WTC11 (cell line): ENCODE measurements at regions not wholly inside any gene's neighbourhood (a gene's known extent, or its start where the extent isn't known, plus 50 kb on each side); places are given as distances from the start of the nearest gene placed in this dataset.
A peak's percentile ranks its signal among the peaks of the same experiment; 100 is the strongest.
"Not testable (repeated sequence)": the region's sequence is repeated elsewhere in the genome, so short reads cannot be mapped to it uniquely, and the experiment has no call there.

Experiments used
- ATAC-seq: fragments of 200-7000 bp; cut with Tn5 transposase; 2 replicates; pipeline ENCODE4 v1.10.0; 2021; ENCODE audit warnings: mild to moderate bottlenecking, moderate library complexity
- CTCF ChIA-PET: fragments of 300-600 bp; sonication (Branson Sonifier 250); formaldehyde crosslinking; loops from one replicate; lab custom pipeline; 2021; ENCODE audit warnings: antibody characterized with exemption; lab: Charles Lee
- POLR2A ChIA-PET: fragments of 350-600 bp; sonication (Branson Sonifier 250); formaldehyde crosslinking; loops from one replicate; lab custom pipeline; 2021; ENCODE audit warnings: antibody characterized with exemption; lab: Charles Lee
- DNase-seq: peaks from one replicate; pipeline ENCODE4 v3.0.0; 2021; ENCODE audit warnings: low spot score
- H3K27ac Mint-ChIP-seq: 2 replicates; pipeline ENCODE4 v1.8.0; 2021; ENCODE audit warnings: mixed read lengths
- H3K27me3 Mint-ChIP-seq: 2 replicates; pipeline ENCODE4 v1.8.0; 2021; ENCODE audit warnings: low read depth, mild to moderate bottlenecking, moderate library complexity, mixed read lengths
- H3K36me3 Mint-ChIP-seq: 2 replicates; pipeline ENCODE4 v1.8.0; 2021; ENCODE audit warnings: mixed read lengths
- H3K4me1 Mint-ChIP-seq: 2 replicates; pipeline ENCODE4 v1.8.0; 2022; ENCODE audit warnings: mixed read lengths
- H3K4me3 Mint-ChIP-seq: 2 replicates; pipeline ENCODE4 v1.8.0; 2021; ENCODE audit warnings: mild to moderate bottlenecking, moderate library complexity, mixed read lengths
- H3K9me3 Mint-ChIP-seq: 2 replicates; pipeline ENCODE4 v1.8.0; 2021; ENCODE audit warnings: mixed read lengths
- CREB1 ChIP-seq: sonication (generic); formaldehyde crosslinking; IDR thresholded peaks from 2 replicates; pipeline ENCODE4 v1.8.0; 2023; ENCODE audit warnings: mild to moderate bottlenecking, missing genetic modification reagents
- IRF2 ChIP-seq: sonication (generic); formaldehyde crosslinking; IDR thresholded peaks from 2 replicates; pipeline ENCODE4 v1.8.0; 2022; ENCODE audit warnings: low read depth, missing genetic modification reagents, borderline replicate concordance
- KAT7 ChIP-seq: sonication (generic); formaldehyde crosslinking; IDR thresholded peaks from 2 replicates; pipeline ENCODE4 v1.8.1; 2023; ENCODE audit warnings: missing genetic modification reagents, mild to moderate bottlenecking, borderline replicate concordance
- NFATC4 ChIP-seq: fragments of 250-450 bp; sonication (Bioruptor Pico); IDR thresholded peaks from 2 replicates; pipeline ENCODE4 v1.9.0; 2021; ENCODE audit warnings: mild to moderate bottlenecking
- RORB ChIP-seq: fragments of 250-450 bp; sonication (Bioruptor Pico); IDR thresholded peaks from 2 replicates; pipeline ENCODE4 v1.9.0; 2021; ENCODE audit warnings: mild to moderate bottlenecking
- SOX15 ChIP-seq: fragments of 250-450 bp; sonication (Bioruptor Pico); IDR thresholded peaks from 2 replicates; pipeline ENCODE4 v1.9.0; 2021; ENCODE audit warnings: mild to moderate bottlenecking
- TCF7 ChIP-seq: sonication (generic); formaldehyde crosslinking; IDR thresholded peaks from 2 replicates; pipeline ENCODE4 v1.8.0; 2022; ENCODE audit warnings: mild to moderate bottlenecking, low read depth, missing genetic modification reagents, moderate library complexity
- ZNF138 ChIP-seq: sonication (generic); formaldehyde crosslinking; conservative IDR thresholded peaks from 2 replicates; pipeline ENCODE4 v1.8.1; 2022; ENCODE audit warnings: mild to moderate bottlenecking, moderate library complexity, missing genetic modification reagents
- ZNF317 ChIP-seq: sonication (generic); formaldehyde crosslinking; IDR thresholded peaks from 2 replicates; pipeline ENCODE4 v1.8.1; 2023; ENCODE audit warnings: low read depth, mild to moderate bottlenecking, moderate library complexity, missing genetic modification reagents, borderline replicate concordance
- TF ChIP-seq, protein P1 (sequence below): fragments of 250-450 bp; sonication (Bioruptor Pico); IDR thresholded peaks from 2 replicates; pipeline ENCODE4 v1.8.0; 2021; ENCODE audit warnings: mild to moderate bottlenecking
- TF ChIP-seq, protein P2 (sequence below): fragments of 250-450 bp; sonication (Bioruptor Pico); IDR thresholded peaks from 2 replicates; pipeline ENCODE4 v1.9.0; 2021; ENCODE audit warnings: mild to moderate bottlenecking, borderline replicate concordance
- TF ChIP-seq, protein P3 (sequence below): sonication (generic); formaldehyde crosslinking; IDR thresholded peaks from 2 replicates; pipeline ENCODE4 v1.8.1; 2023; ENCODE audit warnings: mild to moderate bottlenecking, missing genetic modification reagents, moderate library complexity
- TF ChIP-seq, protein P4 (sequence below): sonication (generic); formaldehyde crosslinking; conservative IDR thresholded peaks from 2 replicates; pipeline ENCODE4 v1.8.1; 2022; ENCODE audit warnings: mild to moderate bottlenecking, missing genetic modification reagents
- TF ChIP-seq, protein P5 (sequence below): sonication (generic); formaldehyde crosslinking; conservative IDR thresholded peaks from 2 replicates; pipeline ENCODE4 v1.8.1; 2023; ENCODE audit warnings: mild to moderate bottlenecking, low read depth, missing genetic modification reagents, moderate library complexity
- TF ChIP-seq, protein P6 (sequence below): sonication (generic); formaldehyde crosslinking; IDR thresholded peaks from 2 replicates; pipeline ENCODE4 v1.8.0; 2023; ENCODE audit warnings: mild to moderate bottlenecking, missing genetic modification reagents
- TF ChIP-seq, protein P7 (sequence below): sonication (generic); formaldehyde crosslinking; IDR thresholded peaks from 2 replicates; pipeline ENCODE4 v1.8.1; 2022; ENCODE audit warnings: mild to moderate bottlenecking, moderate library complexity, missing genetic modification reagents

DNA sequence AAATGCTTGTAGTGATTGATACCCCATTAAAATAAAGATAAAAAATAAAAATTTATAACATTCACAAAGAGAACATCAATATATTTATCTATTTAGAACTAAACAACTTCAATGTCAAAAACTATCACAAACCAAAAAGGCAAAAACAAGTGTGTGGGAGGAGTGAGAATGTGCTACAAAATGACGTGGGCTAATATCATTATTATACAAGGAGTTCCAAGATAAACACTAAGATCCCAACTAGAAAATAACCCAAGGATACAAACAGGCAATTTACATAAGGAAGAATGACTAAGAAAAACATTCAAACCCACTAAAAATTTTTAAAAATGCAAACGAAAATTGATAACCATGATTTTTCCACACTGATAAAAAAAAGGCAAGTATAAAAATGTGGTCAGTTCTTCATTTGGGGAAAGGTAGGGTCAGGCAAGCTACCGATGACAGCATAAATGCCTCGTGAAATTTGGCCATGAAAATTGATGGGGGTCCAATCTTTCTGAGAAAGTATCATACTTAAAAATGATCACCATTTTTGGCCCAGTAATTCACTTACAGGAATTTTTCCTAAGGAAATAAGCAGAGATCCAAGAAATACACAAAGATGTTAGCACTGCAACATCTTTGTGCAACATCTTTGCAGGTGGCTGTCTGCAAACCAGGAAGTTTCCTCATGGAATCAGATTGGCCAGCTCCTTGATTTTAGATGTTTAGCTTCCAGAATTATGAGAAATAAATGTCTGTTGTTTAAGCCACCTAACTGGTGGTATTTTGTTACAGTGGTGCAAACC lies 140.2 kb downstream of the TMEM200A start:
- no peaks in the 10 kb centered on the region; the same call in 1 of the 2 replicates for H3K27me3 Mint-ChIP-seq
- peaks cover 3% of the 10 kb centered on the region; the same call in 1 of the 2 replicates for H3K9me3 Mint-ChIP-seq
- DNase-seq (no peak), ATAC-seq (no peak)
- H3K36me3 Mint-ChIP-seq: no peaks in the 10 kb centered on the region
- peaks cover under 1% of the 10 kb centered on the region for H3K4me1 Mint-ChIP-seq
- no peak overlapping the region for H3K27ac Mint-ChIP-seq
- ChIA-PET POLR2A (no interaction called here), CTCF (no interaction called here)
- no peak overlapping the region for H3K4me3 Mint-ChIP-seq
- TF ChIP-seq, protein P1, sequence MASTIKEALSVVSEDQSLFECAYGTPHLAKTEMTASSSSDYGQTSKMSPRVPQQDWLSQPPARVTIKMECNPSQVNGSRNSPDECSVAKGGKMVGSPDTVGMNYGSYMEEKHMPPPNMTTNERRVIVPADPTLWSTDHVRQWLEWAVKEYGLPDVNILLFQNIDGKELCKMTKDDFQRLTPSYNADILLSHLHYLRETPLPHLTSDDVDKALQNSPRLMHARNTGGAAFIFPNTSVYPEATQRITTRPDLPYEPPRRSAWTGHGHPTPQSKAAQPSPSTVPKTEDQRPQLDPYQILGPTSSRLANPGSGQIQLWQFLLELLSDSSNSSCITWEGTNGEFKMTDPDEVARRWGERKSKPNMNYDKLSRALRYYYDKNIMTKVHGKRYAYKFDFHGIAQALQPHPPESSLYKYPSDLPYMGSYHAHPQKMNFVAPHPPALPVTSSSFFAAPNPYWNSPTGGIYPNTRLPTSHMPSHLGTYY (CRISPR knock-in tag): no peak
- TF ChIP-seq, protein P2, sequence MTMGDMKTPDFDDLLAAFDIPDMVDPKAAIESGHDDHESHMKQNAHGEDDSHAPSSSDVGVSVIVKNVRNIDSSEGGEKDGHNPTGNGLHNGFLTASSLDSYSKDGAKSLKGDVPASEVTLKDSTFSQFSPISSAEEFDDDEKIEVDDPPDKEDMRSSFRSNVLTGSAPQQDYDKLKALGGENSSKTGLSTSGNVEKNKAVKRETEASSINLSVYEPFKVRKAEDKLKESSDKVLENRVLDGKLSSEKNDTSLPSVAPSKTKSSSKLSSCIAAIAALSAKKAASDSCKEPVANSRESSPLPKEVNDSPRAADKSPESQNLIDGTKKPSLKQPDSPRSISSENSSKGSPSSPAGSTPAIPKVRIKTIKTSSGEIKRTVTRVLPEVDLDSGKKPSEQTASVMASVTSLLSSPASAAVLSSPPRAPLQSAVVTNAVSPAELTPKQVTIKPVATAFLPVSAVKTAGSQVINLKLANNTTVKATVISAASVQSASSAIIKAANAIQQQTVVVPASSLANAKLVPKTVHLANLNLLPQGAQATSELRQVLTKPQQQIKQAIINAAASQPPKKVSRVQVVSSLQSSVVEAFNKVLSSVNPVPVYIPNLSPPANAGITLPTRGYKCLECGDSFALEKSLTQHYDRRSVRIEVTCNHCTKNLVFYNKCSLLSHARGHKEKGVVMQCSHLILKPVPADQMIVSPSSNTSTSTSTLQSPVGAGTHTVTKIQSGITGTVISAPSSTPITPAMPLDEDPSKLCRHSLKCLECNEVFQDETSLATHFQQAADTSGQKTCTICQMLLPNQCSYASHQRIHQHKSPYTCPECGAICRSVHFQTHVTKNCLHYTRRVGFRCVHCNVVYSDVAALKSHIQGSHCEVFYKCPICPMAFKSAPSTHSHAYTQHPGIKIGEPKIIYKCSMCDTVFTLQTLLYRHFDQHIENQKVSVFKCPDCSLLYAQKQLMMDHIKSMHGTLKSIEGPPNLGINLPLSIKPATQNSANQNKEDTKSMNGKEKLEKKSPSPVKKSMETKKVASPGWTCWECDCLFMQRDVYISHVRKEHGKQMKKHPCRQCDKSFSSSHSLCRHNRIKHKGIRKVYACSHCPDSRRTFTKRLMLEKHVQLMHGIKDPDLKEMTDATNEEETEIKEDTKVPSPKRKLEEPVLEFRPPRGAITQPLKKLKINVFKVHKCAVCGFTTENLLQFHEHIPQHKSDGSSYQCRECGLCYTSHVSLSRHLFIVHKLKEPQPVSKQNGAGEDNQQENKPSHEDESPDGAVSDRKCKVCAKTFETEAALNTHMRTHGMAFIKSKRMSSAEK: no peak
- TF ChIP-seq RORB (CRISPR knock-in tag) (no peak), SOX15 (CRISPR knock-in tag) (no peak), KAT7 (CRISPR knock-in tag) (no peak), TCF7 (no peak), CREB1 (CRISPR knock-in tag) (no peak), ZNF138 (CRISPR knock-in tag) (no peak), NFATC4 (CRISPR knock-in tag) (no peak), IRF2 (CRISPR knock-in tag) (no peak), ZNF317 (CRISPR knock-in tag) (no peak)
- TF ChIP-seq, protein P3, sequence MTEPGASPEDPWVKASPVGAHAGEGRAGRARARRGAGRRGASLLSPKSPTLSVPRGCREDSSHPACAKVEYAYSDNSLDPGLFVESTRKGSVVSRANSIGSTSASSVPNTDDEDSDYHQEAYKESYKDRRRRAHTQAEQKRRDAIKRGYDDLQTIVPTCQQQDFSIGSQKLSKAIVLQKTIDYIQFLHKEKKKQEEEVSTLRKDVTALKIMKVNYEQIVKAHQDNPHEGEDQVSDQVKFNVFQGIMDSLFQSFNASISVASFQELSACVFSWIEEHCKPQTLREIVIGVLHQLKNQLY (CRISPR knock-in tag): no peak
- TF ChIP-seq, protein P4, sequence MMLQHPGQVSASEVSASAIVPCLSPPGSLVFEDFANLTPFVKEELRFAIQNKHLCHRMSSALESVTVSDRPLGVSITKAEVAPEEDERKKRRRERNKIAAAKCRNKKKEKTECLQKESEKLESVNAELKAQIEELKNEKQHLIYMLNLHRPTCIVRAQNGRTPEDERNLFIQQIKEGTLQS (CRISPR knock-in tag): no peak
- TF ChIP-seq, protein P5, sequence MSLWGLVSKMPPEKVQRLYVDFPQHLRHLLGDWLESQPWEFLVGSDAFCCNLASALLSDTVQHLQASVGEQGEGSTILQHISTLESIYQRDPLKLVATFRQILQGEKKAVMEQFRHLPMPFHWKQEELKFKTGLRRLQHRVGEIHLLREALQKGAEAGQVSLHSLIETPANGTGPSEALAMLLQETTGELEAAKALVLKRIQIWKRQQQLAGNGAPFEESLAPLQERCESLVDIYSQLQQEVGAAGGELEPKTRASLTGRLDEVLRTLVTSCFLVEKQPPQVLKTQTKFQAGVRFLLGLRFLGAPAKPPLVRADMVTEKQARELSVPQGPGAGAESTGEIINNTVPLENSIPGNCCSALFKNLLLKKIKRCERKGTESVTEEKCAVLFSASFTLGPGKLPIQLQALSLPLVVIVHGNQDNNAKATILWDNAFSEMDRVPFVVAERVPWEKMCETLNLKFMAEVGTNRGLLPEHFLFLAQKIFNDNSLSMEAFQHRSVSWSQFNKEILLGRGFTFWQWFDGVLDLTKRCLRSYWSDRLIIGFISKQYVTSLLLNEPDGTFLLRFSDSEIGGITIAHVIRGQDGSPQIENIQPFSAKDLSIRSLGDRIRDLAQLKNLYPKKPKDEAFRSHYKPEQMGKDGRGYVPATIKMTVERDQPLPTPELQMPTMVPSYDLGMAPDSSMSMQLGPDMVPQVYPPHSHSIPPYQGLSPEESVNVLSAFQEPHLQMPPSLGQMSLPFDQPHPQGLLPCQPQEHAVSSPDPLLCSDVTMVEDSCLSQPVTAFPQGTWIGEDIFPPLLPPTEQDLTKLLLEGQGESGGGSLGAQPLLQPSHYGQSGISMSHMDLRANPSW (CRISPR knock-in tag): no peak
- TF ChIP-seq, protein P6, sequence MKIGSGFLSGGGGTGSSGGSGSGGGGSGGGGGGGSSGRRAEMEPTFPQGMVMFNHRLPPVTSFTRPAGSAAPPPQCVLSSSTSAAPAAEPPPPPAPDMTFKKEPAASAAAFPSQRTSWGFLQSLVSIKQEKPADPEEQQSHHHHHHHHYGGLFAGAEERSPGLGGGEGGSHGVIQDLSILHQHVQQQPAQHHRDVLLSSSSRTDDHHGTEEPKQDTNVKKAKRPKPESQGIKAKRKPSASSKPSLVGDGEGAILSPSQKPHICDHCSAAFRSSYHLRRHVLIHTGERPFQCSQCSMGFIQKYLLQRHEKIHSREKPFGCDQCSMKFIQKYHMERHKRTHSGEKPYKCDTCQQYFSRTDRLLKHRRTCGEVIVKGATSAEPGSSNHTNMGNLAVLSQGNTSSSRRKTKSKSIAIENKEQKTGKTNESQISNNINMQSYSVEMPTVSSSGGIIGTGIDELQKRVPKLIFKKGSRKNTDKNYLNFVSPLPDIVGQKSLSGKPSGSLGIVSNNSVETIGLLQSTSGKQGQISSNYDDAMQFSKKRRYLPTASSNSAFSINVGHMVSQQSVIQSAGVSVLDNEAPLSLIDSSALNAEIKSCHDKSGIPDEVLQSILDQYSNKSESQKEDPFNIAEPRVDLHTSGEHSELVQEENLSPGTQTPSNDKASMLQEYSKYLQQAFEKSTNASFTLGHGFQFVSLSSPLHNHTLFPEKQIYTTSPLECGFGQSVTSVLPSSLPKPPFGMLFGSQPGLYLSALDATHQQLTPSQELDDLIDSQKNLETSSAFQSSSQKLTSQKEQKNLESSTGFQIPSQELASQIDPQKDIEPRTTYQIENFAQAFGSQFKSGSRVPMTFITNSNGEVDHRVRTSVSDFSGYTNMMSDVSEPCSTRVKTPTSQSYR: no peak
- TF ChIP-seq, protein P7, sequence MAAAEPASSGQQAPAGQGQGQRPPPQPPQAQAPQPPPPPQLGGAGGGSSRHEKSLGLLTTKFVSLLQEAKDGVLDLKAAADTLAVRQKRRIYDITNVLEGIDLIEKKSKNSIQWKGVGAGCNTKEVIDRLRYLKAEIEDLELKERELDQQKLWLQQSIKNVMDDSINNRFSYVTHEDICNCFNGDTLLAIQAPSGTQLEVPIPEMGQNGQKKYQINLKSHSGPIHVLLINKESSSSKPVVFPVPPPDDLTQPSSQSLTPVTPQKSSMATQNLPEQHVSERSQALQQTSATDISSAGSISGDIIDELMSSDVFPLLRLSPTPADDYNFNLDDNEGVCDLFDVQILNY (CRISPR knock-in tag): no peak

DNA sequence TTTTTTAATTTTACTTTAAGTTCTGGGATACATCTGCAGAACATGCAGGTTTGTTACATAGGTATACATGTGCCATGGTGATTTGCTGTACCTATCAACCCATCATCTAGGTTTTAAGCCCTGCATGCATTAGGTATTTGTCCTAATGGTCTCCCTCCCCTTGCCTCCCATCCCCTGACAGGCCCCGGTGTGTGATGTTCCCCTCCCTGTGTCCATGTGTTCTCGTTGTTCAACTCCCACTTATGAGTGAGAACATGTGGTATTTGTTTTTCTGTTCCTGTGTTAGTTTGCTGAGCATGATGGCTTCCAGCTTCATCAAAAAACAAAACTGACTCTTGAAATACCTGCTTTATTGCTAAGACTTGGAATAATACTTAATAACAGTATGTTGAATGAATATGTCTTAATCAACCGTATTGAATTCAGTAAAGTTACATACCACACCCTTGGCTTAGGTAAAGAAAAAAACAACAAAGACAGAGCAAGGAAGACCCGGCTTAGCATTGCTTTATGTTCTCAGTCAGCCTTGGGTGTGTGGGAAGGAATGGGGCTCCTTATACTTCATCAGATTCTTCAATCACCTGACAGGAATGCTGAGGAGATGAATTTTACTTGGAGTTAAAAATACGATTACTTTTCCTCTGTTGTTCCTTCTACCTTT lies 141.3 kb downstream of the TMEM200A start:
- DNase-seq, H3K4me3 Mint-ChIP-seq, ATAC-seq, POLR2A ChIA-PET, H3K27me3 Mint-ChIP-seq, H3K36me3 Mint-ChIP-seq, H3K4me1 Mint-ChIP-seq, H3K9me3 Mint-ChIP-seq, CTCF ChIA-PET: not testable (repeated sequence)
- 0 out of 2 replicates have a peak overlapping the region, but pooled peaks have one; percentile 42 for H3K27ac Mint-ChIP-seq
